Activated naive CD8-positive, alpha-beta T cell treated with anti-CD3 and anti-CD28 coated beads for 36 hours (primary cell): ENCODE measurements at regions not wholly inside any gene's neighbourhood (a gene's known extent, or its start where the extent isn't known, plus 50 kb on each side); places are given as distances from the start of the nearest gene placed in this dataset.

Experiments
- DNase-seq: peaks from one replicate; pipeline ENCODE4 v3.0.0; 2021
- H3K27ac Mint-ChIP-seq: one replicate; pipeline ENCODE4 v1.8.0; 2022; ENCODE audit warnings: mild to moderate bottlenecking, moderate library complexity, mixed read lengths
- H3K27me3 Mint-ChIP-seq: one replicate; pipeline ENCODE4 v1.8.0; 2022; ENCODE audit warnings: mild to moderate bottlenecking, mixed read lengths
- H3K36me3 Mint-ChIP-seq: one replicate; pipeline ENCODE4 v1.8.0; 2021; ENCODE audit warnings: mild to moderate bottlenecking, mixed read lengths
- H3K4me1 Mint-ChIP-seq: one replicate; pipeline ENCODE4 v1.8.0; 2021; ENCODE audit warnings: mixed read lengths
- H3K4me3 Mint-ChIP-seq: one replicate; pipeline ENCODE4 v1.8.0; 2022; ENCODE audit warnings: mild to moderate bottlenecking, moderate library complexity, mixed read lengths
- H3K9me3 Mint-ChIP-seq: one replicate; pipeline ENCODE4 v1.8.0; 2022; ENCODE audit warnings: mixed read lengths

GRCh38 chr11:112871909-112872500 lies 89.2 kb upstream of the NCAM1 start:
- H3K4me1 Mint-ChIP-seq: no peaks in the 10 kb centered on the region
- H3K27me3 Mint-ChIP-seq: no peaks in the 10 kb centered on the region
- DNase-seq: no peak
- no peak overlapping the region for H3K4me3 Mint-ChIP-seq
- no peaks in the 10 kb centered on the region for H3K36me3 Mint-ChIP-seq
- no peaks in the 10 kb centered on the region for H3K9me3 Mint-ChIP-seq
- no peak overlapping the region for H3K27ac Mint-ChIP-seq

DNA sequence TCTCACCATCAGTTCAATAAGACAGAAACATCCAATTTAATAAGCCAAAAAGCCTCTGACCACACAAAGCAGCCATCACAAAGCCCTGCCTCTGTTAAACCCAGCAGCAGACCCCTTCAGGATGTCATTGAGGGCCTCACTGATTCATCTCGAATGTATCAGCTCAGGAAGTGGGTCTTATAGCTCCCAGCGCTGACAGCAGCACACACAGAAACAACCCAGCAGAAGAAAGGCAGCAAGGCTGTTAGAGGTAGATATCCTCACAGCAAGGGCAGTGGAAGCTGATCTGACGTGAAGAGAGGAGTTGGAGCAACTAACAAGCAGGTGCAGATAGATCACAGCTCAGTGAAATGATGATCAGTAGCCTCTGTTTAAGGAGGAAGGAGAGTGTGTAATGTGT lies 86.2 kb upstream of the NCAM1 start:
- Mint-ChIP-seq H3K27ac (no peak overlapping the region), H3K4me3 (no peak overlapping the region), H3K9me3 (no peaks in the 10 kb centered on the region), H3K27me3 (no peaks in the 10 kb centered on the region), H3K4me1 (no peaks in the 10 kb centered on the region), H3K36me3 (no peaks in the 10 kb centered on the region)
- DNase-seq: no peak

- DNase-seq: no peak
- H3K36me3 Mint-ChIP-seq: no peaks in the 10 kb centered on the region
- H3K27me3 Mint-ChIP-seq: no peaks in the 10 kb centered on the region
- no peak overlapping the region for H3K27ac Mint-ChIP-seq
- no peaks in the 10 kb centered on the region for H3K9me3 Mint-ChIP-seq
- no peak overlapping the region for H3K4me3 Mint-ChIP-seq
- no peaks in the 10 kb centered on the region for H3K4me1 Mint-ChIP-seq
These were observed 83.6 kb upstream of the NCAM1 start for GRCh38 chr11:112877581-112877980.

- H3K4me1 Mint-ChIP-seq: no peaks in the 10 kb centered on the region
- DNase-seq: no peak
- H3K27ac Mint-ChIP-seq: no peak overlapping the region
- H3K27me3 Mint-ChIP-seq: no peaks in the 10 kb centered on the region
- no peaks in the 10 kb centered on the region for H3K36me3 Mint-ChIP-seq
- H3K4me3 Mint-ChIP-seq: no peak overlapping the region
- H3K9me3 Mint-ChIP-seq: no peaks in the 10 kb centered on the region
These were observed 83.1 kb upstream of the NCAM1 start for GRCh38 chr11:112878033-112878601.

- Mint-ChIP-seq H3K27me3 (no peaks in the 10 kb centered on the region), H3K27ac (no peak overlapping the region), H3K4me3 (no peak overlapping the region), H3K36me3 (no peaks in the 10 kb centered on the region), H3K9me3 (no peaks in the 10 kb centered on the region), H3K4me1 (no peaks in the 10 kb centered on the region)
- DNase-seq: no peak
These were observed 80.7 kb upstream of the NCAM1 start for GRCh38 chr11:112880495-112880894.

- no peaks in the 10 kb centered on the region for H3K9me3 Mint-ChIP-seq
- no peak overlapping the region for H3K27ac Mint-ChIP-seq
- DNase-seq: no peak
- no peak overlapping the region for H3K4me3 Mint-ChIP-seq
- H3K4me1 Mint-ChIP-seq: no peaks in the 10 kb centered on the region
- H3K36me3 Mint-ChIP-seq: no peaks in the 10 kb centered on the region
- no peaks in the 10 kb centered on the region for H3K27me3 Mint-ChIP-seq
These were observed 79.8 kb upstream of the NCAM1 start for GRCh38 chr11:112881461-112881860.

GRCh38 chr11:112882494-112883381 lies 78.5 kb upstream of the NCAM1 start:
- no peak overlapping the region for H3K4me3 Mint-ChIP-seq
- H3K4me1 Mint-ChIP-seq: no peaks in the 10 kb centered on the region
- no peaks in the 10 kb centered on the region for H3K27me3 Mint-ChIP-seq
- H3K27ac Mint-ChIP-seq: no peak overlapping the region
- no peak for DNase-seq
- no peaks in the 10 kb centered on the region for H3K9me3 Mint-ChIP-seq
- H3K36me3 Mint-ChIP-seq: no peaks in the 10 kb centered on the region

- H3K36me3 Mint-ChIP-seq: no peaks in the 10 kb centered on the region
- DNase-seq: no peak
These were observed 77.0 kb upstream of the NCAM1 start for GRCh38 chr11:112884012-112884767.

DNA sequence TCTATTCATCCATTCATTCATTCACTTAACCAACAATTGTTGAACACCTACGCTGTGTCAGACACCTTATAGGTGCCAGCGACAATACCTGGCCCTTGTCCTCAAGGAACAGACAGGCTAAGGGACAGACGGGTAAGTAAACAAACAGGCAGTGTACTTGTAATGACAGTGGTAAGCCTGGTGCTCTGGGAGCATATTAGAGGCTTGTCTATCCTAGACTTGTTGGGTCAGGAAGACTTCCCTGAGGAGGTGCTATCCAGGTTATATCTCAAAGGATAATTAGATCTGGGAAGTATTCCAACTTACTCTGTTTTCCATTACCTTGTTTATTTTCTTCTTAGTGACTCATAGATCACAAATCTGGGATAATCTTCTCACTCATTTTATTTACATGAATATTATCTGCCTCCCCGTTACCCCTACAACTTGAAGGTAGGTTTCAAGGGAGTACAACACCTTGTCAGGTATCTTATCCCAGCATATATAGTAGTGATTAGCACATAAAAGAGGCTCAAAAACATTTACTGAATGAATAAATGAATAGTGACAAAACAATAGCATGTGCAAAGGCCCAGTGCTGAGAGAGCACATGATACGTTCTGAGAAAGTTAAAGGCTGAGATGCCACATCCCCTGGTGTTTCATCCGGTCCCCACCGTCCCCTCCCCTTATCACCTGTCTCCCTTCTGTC lies 75.3 kb upstream of the NCAM1 start:
- Mint-ChIP-seq H3K9me3 (no peaks in the 10 kb centered on the region), H3K27ac (no peak overlapping the region), H3K36me3 (no peaks in the 10 kb centered on the region), H3K4me1 (no peaks in the 10 kb centered on the region), H3K27me3 (no peaks in the 10 kb centered on the region), H3K4me3 (no peak overlapping the region)
- DNase-seq: no peak

More at GRCh38 chr11:112884012-112884767, 77.0 kb upstream of the NCAM1 start:
- Mint-ChIP-seq H3K9me3 (no peaks in the 10 kb centered on the region), H3K27me3 (no peaks in the 10 kb centered on the region), H3K4me1 (no peaks in the 10 kb centered on the region), H3K27ac (no peak overlapping the region), H3K4me3 (no peak overlapping the region)

DNA sequence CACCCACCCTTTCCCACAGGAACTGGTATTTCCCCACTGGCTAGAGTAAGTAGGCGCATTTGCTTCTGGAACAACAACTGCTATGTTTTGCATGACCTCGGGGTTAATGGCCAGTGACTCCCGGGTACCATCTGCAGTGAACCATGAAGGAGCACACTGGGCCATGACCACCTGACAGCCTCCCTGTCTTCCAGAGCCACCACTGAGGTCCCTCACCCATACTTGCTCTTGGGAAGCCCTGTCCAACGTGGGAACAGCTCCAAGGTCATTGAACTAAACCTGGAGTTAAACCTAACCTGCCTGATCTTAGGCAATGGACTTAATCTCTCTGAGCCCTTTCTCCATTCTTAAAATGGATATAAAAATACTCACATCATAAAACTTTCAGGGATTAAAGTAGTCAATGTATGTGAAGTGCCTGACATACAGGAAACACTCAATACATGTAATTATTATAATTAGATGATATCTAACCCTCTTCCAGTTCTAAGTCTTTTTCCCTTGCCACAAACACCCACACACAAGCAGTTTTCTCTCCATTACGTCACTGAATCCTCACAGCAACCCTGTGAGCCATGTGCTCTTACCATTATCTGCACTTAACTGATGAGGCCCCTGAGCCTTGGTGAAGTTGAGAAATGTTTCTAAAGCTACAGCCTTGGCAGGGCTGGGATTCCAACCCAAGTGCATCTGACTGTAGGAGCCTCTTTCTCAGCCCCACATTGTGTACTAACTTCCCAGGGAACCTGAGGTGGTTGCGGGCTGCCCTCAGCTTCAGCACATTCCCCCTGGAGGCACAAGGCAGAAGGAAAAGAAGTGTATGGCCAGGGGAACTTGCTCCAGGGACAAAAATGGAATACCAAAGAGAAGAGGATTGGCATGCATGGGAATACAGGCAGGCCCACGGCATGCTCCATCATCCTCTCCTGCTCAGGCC lies 74.5 kb upstream of the NCAM1 start:
- Mint-ChIP-seq H3K9me3 (no peaks in the 10 kb centered on the region), H3K4me1 (no peaks in the 10 kb centered on the region), H3K4me3 (no peak overlapping the region), H3K36me3 (no peaks in the 10 kb centered on the region), H3K27me3 (no peaks in the 10 kb centered on the region), H3K27ac (no peak overlapping the region)
- DNase-seq: no peak

DNA sequence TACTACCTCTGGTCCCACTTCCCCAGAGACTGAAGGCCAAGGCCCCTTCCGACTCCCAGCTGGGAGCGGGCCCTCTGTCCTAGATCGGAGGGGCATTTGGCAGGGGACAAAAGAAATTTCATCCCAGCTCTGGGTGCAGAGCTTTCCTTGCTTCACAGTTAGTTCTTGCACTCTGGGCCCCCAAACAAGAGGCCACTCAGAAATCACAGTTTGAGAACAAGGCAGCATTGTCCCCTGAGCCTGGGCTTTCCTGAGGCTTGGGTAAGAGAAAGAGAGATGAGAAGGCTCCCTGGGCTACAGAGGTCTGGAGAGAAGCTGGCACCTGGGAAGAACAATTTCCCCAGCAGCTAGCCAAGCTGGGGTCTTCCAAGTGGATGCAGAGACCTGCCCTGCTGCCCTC lies 71.8 kb upstream of the NCAM1 start:
- H3K4me1 Mint-ChIP-seq: no peaks in the 10 kb centered on the region
- no peak overlapping the region for H3K4me3 Mint-ChIP-seq
- H3K9me3 Mint-ChIP-seq: no peaks in the 10 kb centered on the region
- DNase-seq: no peak
- no peak overlapping the region for H3K27ac Mint-ChIP-seq
- peaks cover 12% of the 10 kb centered on the region for H3K27me3 Mint-ChIP-seq
- H3K36me3 Mint-ChIP-seq: no peaks in the 10 kb centered on the region

- DNase-seq: no peak
- Mint-ChIP-seq H3K4me1 (no peaks in the 10 kb centered on the region), H3K9me3 (no peaks in the 10 kb centered on the region), H3K27ac (no peak overlapping the region), H3K27me3 (no peaks in the 10 kb centered on the region), H3K4me3 (no peak overlapping the region), H3K36me3 (no peaks in the 10 kb centered on the region)
These were observed 61.8 kb upstream of the NCAM1 start for GRCh38 chr11:112899235-112900006.

DNA sequence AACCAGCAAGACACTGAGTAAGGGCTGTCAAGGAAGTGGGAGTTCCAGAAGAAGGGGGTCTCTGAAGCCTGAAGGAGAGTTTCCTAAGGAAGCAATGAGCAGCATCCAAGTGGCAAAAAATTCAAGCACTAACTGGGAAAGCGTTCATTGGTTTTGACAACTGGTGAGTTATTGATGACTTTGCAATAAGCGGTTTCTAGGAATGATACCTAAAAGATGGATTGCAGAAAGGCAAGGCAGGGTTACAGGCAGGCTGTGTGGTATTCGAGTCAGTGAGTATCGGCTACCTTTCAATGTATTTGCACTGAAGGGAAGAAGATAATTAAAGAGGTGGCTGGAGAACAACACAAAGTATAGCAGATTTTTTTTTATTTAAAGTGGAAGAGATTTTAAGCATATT lies 59.3 kb upstream of the NCAM1 start:
- no peak for DNase-seq
- Mint-ChIP-seq H3K36me3 (no peaks in the 10 kb centered on the region), H3K4me3 (no peak overlapping the region), H3K27me3 (no peaks in the 10 kb centered on the region), H3K9me3 (no peaks in the 10 kb centered on the region), H3K4me1 (no peaks in the 10 kb centered on the region), H3K27ac (no peak overlapping the region)
